OCI-LY1 (cell line): ENCODE measurements at regions not wholly inside any gene's neighbourhood (a gene's known extent, or its start where the extent isn't known, plus 50 kb on each side); places are given as distances from the start of the nearest gene placed in this dataset.
"Not testable (repeated sequence)": the region's sequence is repeated elsewhere in the genome, so short reads cannot be mapped to it uniquely, and the experiment has no call there.

Source experiments
- EZH2 ChIP-seq: fragments of 200-600 bp; sonication (generic), shearing (Covaris generic); IDR thresholded peaks from 2 replicates; pipeline ENCODE4 v1.8.0; 2017; ENCODE audit warnings: borderline replicate concordance, mixed run types, mild to moderate bottlenecking, antibody characterized with exemption, low read length, moderate library complexity, mixed read lengths
- TF ChIP-seq, protein P1 (sequence below): fragments of 200-600 bp; sonication (generic), shearing (Covaris generic); IDR thresholded peaks from 2 replicates; pipeline ENCODE4 v1.5.1; 2017; ENCODE audit warnings: mild to moderate bottlenecking, antibody characterized with exemption, low read length, moderate library complexity, mixed read lengths

DNA sequence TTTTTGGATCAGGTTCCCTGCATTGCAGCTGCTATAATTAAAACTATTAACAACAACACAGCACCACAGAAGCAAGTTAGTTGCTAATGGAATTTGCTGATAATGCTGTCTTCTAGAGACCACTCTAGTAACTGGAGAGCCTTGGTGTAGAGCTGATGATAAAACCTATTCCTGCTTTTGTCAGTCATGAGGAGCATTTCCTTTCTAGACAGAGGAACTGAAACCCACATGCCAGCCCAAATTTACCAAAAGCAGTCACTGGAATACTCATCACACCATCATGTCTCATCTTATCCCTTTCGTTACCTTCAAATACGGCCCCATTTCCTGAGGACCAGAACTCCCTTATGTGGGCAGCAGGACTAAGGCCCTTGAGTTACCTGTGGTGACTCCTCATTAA, 67.1 kb upstream of the AGAP9 start:
- TF ChIP-seq, protein P1, sequence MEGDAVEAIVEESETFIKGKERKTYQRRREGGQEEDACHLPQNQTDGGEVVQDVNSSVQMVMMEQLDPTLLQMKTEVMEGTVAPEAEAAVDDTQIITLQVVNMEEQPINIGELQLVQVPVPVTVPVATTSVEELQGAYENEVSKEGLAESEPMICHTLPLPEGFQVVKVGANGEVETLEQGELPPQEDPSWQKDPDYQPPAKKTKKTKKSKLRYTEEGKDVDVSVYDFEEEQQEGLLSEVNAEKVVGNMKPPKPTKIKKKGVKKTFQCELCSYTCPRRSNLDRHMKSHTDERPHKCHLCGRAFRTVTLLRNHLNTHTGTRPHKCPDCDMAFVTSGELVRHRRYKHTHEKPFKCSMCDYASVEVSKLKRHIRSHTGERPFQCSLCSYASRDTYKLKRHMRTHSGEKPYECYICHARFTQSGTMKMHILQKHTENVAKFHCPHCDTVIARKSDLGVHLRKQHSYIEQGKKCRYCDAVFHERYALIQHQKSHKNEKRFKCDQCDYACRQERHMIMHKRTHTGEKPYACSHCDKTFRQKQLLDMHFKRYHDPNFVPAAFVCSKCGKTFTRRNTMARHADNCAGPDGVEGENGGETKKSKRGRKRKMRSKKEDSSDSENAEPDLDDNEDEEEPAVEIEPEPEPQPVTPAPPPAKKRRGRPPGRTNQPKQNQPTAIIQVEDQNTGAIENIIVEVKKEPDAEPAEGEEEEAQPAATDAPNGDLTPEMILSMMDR: not testable (repeated sequence)
- not testable (repeated sequence) for TF ChIP-seq EZH2
